GM21390 (cell line): ENCODE measurements at regions not wholly inside any gene's neighbourhood (a gene's known extent, or its start where the extent isn't known, plus 50 kb on each side); places are given as distances from the start of the nearest gene placed in this dataset.

Source experiments
- ATAC-seq: cut with Tn5 transposase; IDR thresholded peaks from one replicate; pipeline ENCODE4 v1.9.1; 2021; ENCODE audit not compliant: unreplicated experiment

DNA sequence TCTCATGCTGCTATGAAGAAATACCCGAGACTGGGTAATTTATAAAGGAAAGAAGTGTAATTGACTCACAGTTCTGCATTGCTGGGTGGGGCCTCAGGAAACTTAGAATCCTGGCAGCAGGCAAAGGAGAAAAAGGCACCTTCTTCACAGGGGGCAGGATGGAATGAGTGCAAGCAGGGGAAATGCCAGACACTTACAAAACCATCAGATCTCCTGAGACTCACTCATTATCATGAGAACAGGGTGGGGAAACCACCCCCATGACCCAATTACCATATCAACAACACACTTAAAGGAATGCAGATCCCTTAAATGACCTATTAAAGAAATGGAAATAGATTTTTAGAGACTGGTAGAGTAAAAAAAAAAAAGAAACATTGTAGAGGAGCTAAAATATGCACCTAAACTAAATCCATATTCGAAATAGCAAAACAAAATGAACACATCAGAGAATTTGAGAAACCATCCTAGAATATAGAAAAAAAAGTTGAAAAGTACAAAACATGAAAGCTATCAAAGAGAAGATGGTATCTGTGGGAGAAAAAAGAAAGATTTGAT, 104.3 kb upstream of the UGT8 start:
- ATAC-seq = no peak

DNA sequence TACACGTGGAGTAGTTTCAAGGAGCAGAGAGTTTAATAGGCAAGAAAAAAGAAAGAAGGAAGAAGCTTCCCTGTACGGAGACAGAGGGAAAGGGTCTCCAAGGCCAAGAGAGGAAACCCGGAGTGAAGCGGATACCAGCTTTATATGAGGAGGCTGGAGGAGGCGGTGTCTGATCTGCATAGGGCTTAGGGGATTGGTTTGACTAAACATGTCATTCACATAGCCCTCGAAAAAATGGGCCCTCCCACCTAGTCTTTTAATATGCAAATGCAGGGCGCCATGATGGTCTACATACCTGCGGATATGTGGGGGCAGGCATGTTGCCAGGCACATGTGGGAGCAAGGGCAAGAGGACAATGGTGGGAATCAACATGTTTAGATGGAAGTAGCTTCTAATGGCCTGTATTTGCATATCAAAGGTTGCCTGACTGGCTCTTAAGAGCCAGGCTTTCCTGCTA, 103.1 kb upstream of the UGT8 start:
- no peak for ATAC-seq

DNA sequence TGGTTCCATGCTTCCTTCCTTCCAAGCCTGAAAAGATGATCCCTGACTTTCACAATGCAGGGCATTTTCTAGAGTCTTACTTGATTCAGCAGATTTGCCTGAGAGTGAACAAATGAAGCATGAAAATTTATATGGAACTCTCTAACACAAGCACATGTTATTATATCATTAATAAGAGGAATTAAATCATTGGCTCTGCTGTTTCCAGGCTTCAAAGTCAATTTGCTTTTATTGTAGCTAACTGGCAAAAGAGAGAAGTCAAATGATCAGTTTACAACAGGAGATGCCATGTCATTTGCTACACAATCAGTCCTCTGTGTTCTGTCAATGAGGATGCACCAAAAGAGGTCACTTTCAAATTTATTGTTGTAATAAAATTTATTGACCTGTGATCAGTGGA, 101.5 kb upstream of the UGT8 start:
- no peak for ATAC-seq

DNA sequence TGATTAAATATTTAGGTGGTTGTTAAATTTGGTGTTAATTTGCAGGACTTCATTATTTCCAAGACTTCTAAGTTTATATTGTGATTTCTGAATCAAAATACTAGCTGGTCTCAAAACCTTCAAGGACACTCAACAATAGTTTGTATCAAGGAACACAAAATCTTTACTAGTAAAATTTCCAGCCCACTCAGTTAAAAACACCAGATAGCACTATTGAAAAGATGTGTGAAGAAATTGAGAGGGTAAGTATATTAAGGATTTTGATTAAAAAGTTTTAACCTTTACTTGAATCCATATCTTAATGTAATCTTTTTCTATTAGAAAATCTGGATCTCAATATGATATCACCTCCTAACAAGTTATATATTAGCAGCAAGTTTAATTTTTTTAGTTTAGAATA, 89.3 kb upstream of the UGT8 start:
- no peak for ATAC-seq

DNA sequence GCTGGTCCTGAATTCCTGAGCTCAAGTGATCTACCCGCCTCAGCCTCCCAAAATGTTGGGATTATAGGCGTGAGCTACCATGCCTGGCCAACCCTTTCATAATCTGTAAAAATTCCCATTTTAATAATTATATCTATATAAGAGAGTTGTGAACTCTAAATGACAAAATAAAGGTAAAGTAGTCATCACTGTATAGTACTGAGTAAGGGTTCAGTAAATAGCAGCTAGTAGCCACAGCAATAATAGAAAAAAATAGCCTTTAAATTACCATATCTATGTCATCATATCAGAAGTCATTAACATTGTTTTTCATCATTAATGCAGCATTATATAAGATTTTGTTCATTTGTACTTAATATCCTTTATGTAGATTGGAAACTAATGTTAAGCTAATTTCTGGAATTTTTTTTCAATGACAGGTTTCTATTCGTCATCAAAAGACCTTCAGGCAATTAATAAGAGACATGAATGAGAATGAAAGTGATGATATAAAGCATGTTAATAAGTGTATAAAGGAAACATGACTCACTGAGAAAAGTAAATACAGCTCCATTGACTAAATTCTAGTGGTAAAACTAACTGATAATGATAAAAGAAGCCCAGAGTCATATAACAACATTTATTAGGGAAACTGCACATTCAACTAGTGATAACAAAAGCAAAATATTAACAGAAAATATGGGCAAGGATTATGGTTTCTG, 85.9 kb upstream of the UGT8 start:
- no peak for ATAC-seq

DNA sequence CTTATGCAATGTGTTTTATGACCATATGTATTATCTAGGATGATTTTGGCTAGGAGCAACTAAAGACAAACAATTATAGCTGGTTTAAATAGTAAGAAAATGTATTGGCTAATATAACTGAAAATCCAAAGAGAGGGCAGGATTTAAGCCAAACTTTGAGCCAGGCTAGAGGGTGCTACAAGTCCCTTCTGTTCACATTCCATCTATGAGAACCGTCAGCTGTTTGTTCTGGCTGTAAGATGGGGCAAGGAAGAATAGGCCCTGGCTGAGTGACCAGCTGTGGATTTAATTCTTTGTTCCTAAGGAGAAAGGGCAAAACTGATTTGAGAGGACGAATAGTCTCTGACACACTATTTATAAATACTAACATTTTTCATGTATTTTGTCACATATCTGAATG, 79.2 kb upstream of the UGT8 start:
- ATAC-seq = no peak

DNA sequence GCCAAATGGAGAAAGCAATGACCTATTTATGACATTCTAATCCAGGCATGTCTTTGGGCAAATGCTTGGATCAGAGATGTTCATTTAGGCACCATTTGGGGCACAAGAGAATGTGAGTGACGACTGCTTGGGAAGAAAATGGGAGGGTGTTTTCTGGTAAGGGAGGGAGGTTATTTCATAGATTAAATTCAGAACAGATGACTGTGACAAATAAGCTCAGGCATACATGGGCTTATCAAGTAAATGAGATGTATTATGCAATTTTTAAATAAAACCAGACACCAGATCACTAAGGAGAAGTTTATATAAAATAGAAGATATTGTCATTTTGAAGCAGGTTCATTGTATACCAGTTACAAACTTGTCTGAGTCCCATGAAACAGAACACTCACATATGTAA, 71.4 kb upstream of the UGT8 start:
- no peak for ATAC-seq

DNA sequence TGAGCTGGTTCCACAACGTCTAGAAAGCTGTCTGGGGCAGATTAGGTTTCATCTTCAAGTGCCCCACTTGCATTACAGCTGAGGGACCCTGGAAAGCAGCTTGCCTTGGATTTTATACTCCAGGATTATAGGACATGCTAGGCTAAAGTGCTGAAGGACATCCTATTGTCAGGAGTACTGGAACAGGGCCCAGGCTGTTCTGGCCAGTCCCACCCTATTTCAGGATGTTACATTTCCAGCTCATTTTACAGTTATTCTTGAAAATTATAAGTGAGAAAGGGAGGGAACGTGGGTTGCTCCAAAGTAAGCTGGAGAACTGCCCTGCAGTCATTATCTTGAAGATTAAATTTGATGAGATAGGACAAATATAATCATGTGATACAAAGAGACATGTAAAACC, 71.0 kb upstream of the UGT8 start:
- no peak for ATAC-seq

DNA sequence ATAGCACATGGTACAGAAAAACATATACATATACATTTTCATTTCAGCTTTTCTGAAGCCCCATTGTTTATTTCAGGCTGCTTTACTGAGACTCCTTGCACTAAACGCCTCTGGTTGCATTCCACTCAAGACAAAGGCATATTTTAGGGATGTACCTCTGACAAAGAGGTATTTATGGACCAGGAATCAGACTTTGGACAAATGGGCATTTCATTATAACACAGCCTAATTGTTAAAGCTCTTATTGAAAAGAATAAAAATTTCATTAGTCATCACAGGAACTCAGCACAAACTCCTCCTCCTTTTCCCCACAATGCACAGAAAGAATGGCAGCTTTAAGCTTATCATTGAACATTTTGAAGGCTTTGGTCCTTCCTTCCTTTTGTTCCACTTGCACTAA, 62.9 kb upstream of the UGT8 start:
- no peak for ATAC-seq

DNA sequence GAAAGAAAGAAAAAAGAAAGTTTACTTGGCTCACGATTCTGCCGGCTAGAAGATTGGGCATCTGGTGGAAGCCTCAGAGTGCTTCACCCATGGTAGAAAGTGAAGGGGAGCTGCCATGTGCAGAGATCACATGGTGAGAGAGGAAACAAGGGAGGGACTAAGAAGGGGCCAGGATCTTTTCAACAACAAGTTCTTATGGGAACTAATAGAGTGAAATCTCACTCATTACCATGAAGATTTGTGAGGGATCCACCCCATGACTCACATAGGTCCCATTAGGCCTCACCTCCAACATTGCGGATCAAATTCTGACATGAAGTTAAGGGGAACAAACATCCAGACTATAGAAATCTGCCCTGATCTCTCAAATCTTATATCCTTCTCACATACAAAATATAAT, 61.3 kb upstream of the UGT8 start:
- no peak for ATAC-seq

DNA sequence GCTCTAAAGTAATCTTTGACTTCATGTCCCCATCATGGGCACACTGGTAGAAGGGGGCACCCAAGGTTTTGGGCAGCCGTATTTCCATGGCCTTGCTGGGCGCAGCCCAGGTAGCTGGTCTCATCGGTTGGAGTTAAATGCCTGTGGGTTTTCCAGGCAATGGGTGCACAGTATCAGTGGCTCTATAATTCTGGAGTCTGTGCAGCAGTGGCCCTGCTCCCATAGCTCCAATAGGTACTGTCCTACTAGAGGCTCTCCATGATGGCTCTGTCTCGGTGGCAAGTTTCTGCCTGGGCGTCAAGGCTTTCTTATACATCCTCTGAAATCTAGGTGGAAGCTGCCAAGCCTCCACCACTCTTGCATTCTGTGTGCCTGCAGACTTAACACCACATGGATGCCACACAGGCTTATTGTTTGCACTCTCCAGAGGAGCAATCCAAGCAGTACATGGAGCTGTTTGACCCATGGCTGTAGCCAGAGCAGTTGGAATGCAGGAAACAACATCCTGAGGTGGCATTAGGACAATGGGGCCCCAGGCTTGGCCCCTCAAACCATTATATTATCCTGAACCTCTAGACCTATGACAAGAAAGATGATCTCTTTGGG, 60.5 kb upstream of the UGT8 start:
- ATAC-seq = no peak

DNA sequence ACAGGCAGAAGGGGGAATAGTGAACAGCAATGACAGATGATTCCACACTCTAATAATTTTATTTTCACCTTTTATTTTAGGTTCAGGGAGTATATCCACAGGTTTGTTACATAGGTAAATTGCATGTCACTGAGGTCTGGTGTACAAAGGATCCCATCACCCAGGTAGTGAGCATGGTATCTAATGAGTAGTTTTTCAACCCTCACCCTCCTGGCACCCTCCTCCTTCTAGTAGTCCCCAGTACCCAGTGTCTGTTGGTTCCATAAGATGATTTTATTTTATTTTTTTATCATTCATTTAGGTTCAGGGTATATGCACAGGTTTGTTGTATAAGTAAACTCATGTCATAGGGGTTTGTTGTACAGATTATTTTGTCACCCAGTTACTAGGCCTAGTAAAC, 58.6 kb upstream of the UGT8 start:
- no peak for ATAC-seq

DNA sequence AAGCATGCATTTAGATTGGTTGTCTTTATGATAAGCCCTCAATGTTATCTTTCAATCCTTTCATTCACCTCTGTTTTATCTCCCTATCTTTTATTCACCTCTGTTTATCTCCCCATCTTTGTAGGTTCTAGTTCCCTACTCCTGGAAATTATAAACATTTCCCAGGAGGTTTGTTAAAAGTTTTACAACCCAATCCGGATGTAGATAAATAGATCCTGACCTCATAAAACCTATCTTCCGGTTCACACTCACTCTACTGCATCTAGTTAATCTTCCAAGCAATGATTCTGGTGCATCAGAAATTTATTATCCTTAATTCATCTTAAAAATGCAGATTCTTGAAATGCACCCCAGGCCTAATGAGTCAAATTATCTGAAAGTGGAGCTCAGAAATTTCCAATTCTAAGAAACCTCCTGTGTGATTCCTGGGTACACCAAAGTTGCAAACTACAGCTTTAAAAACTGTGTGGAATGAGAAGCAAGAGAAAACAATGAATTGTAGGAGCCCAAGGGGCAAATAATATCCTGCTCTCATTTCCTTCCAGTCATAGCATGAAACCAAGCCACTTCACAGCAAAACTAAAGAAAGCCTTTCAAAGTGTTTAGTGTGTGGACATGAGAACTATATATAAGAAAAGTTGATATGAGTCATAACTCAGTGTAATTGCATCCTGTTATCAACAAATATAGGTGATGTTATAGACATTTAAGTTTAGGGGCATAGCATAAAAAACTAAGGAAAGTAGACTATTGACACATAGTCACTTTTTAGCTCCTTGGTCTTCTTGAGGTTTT, 51.1 kb upstream of the UGT8 start:
- ATAC-seq = no peak
